ENCODE measurements at regions not wholly inside any gene's neighbourhood (a gene's known extent, or its start where the extent isn't known, plus 50 kb on each side); places are given as distances from the start of the nearest gene placed in this dataset.

DNA sequence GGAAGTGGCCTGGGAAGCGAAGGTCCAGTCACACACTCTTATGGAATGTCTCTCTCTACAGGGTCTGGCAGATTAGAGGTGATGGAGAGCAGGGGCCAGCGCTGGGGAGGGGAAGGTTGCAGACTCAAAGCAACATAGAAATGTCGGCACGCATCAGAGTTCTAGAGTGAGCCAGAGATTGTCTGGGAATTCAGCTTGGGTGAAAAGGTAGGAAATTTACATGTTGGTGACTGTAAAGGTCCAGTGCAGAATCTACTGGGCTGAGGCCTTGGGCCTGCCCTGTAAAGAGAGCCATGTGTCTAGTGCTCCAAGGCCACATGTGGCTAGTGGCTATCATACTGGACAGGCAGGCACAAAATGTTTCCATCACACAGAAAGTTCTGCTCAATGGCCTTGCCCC lies 80.8 kb downstream of the FOXA2 start:
- no peak for DNase-seq

DNA sequence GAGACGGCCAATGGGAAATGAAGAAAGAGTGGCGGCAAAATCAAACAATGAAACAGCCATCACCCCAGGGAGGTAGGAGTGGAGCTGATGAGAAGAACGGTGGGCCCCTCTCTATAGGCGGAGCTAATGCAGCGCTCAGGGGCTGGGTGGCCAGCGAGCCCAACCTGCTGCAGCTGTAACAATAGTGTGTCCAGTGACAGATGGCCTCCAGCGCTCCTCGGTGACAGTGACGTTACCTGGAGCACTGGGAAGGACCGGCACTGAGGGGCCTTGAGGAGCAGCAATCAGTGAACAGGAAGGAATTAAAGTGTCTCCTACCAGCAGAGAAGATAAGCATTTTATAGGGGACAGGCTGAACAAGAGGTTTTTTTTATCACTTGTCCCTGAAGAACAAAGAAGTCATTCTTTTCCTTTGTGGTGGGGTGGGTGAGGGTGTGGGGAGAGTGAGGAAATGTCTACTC lies 81.6 kb downstream of the FOXA2 start:
- DNase-seq = no peak

DNA sequence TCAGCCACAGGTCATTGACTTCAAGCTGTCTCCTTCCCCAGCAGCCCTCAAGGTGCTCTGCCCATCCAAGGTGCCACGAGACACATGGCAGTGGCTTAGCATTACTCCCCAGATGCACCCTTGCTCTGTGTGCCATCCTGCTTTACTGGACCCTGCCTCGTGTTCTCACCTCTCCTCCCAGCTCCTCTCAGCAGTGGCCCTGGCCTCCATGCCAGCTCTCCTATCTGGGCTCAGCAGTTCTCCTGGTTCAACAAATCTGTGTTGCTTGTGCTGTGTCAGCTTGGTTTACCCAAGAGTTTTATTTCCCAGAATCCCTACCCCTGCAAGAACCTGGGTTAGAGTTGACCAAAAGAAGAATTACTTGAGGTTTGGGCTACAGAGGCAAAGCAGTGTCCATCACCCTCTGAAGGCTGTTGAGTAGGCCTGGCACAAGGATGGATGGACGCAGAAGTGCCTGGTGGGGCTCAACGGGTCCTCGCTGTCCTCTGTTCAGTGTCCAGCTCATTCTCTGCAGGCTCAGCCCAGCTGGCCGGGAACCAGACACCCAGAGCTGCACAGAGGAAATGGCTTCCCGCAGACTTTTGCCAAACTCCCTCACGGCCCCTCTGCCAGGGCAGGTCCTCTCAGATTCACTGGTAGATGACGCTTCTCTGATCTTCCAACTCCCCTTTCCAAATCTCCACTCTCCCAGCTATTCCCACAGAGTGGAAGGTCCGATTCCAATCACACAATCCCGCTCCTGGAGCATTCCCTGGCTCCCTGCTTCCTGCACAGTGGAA lies 82.6 kb downstream of the FOXA2 start:
- DNase-seq = no peak

DNA sequence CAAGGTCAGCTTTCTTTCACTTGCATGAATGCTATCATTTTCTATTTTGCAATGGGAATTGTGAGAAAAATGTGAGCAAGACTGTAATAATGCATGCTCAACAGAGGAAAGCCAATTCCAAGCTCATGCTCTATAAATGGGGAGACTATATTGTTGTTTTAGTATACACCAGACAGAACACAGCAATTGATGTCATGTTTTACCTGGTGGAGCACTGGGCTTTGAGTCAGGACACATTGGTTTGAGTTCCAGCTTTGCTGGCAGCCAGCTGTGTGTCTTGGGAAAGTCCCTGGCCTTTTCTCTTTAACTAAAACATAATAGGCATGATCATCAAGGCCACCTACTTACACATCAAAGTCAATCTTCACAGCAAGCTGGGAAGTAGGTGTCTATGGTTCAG lies 83.3 kb downstream of the FOXA2 start:
- no peak for DNase-seq

DNA sequence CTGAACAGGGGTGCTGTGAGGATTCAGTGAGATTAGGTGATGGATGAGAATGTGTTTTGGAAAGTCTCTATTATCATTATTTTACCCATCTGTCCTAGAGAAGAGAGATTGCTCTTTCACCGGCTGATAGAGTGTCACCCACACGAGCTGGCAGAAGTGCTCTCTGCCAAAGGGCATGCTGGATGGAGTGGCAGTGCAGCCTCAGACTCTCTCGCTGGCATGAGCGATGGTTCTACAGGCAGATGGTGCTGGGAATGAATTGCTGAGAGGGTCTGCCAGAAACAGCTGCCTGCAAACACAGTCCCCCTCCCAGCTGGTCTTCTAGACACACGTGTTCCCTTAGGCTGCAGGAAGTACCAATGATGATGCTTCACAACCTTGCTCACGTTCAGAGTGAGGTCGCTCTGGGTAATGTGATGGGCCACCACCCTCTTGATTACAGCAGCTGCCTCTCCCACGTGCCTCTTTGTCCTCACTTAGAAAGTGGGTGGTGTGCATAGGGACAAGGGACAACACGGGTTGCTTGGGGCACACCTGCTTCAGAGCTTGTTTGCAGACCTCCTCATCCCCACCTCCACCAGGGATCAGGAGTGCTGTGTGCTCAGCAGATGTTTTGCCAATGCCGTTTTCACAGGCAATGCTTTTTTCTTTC lies 84.7 kb downstream of the FOXA2 start:
- peak; percentile 96 for DNase-seq

DNA sequence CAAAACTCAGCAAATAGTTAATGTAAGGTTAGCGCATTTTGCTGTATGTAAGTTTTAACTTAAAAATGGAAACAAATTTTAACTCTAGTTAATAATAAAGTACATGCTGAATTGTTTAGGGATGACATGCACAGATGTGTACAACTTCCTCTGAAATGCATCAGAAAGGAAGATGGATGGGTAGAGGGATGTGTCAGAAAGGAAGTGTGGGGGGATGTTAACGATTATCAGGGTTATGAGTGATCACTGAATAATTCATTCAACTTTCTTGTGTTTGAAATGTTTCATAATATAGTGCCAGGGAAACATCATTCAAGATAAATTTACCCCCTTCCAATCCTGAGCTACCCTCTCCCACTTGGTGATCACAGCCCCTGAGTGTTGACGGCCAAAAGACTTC lies 87.6 kb downstream of the FOXA2 start:
- no peak for DNase-seq

- no peak for DNase-seq
Observed at GRCh38 chr20:22495789-22496188, 88.6 kb downstream of the FOXA2 start.

DNA sequence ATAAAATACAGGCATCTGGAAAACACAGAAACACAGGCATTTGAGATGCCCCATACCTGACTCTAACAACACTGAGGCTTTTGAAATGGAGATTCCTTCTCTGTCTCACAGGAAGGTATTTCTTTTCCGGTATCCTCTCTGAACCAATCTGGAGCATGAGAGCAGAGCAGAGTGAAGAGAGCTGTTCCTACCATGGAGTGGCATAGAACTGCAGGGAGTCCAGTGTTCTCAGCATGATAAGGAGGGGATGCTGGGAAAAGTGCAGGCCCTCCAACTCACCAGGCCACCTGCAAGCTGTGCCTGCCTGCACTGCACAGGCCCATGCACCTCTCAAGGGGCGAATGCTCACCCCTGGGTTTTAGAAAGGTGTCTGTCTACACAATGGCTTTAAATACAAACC lies 89.2 kb downstream of the FOXA2 start:
- DNase-seq = no peak

GRCh38 chr20:22492497-22492896 lies 91.9 kb downstream of the FOXA2 start:
- DNase-seq = no peak

DNA sequence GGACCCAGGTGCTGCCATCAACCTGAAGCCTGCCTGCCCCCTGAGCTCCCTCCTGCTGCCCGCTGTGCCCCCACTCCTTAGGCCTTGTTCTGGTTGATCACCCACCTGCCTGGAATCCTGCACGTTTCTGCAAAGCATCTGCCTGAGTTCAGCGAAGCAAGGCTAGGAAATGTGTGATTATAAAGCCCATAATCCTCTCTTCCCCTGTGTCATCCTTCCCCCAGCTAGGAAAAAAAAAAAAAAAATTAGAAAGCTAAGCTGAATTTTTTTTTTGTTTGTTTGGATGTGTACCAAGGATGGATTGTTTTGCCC lies 93.2 kb downstream of the FOXA2 start:
- DNase-seq = no peak

DNA sequence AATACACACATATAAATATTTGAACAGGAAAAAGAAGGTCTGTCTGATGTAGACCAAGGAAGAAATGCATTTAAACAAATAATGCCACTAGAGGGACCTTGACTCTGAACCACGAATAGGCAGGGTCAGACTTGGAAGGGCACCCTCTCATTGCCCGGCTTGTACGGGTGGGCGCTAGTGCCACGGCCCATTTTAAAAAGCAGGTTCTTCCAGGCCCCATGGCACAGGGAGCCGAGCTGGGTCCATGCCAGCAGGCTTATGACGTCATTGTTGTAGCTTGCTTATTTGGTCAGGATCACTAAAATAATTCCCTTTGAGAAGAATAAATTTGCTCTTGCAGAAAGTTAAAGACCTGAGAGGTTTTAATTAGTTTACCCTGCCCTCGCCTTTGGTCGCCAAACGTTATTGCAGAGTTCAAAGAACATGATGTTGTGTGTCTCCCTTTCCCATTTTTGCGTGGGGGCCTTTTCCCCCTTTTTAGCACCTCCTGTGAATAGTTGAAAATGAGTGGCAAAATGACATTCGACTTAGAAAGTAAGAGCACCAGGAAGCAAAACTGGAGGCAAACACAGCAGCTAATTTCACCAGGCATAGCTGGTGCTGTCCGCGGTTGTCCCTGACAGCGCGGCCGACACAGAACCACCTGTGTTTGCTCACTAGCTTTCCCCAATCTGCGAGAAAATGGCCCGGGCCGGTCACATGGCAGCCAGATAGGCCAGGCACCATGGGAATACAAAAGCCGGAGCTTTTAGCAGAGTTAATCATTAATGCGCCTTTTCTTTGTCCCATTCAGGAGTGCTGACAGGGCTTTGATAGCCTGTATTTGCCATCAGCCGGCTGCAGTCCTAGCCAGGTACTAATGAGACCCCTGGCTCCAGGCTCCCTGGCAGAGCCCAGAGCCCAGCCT lies 93.8 kb downstream of the FOXA2 start:
- peak; percentile 93 for DNase-seq

- no peak for DNase-seq
Observed at GRCh38 chr20:22489626-22490286, 94.6 kb downstream of the FOXA2 start.

- DNase-seq = no peak
Observed at GRCh38 chr20:22480336-22480735, 104.0 kb downstream of the FOXA2 start.

- no peak for DNase-seq
Observed at GRCh38 chr20:22475662-22476061, 108.7 kb downstream of the FOXA2 start.

DNA sequence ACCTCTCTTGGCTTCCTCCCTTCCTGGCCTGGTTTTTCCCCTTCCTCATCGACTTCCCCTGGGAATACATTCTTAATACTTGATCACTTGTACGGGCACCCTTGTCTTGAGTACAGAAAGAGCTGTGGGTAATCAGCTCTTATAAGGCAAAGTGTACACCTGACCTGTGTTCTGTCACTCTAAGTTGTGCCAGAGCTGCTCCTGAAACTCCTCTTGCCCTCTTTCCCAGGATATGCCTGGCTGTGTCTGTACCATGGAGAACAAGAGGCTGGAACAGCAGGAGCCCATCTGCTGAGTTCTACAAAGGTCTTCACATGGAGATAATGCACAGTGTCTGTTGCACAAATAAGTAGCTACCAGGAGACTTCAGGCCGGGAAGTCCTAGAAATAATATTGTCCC lies 110.1 kb downstream of the FOXA2 start:
- no peak for DNase-seq

DNA sequence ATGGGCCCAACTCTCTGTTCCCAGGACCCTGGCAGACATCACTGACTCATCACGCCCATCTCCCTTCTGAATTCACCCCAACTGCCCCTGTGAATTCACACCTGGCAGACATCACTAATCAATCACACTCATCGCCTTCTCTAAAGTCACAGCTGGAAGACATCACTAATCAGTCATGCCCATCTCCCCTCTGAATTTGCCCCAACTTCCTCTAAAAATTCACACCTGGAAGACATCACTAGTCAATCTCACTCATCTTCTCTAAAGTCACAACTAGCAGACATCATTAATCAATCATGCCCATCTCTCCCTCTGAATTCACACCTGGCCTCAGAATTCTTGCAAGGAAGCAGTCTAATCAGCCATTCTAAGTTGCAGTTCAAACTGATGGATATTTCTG lies 111.1 kb downstream of the FOXA2 start:
- DNase-seq = no peak

DNA sequence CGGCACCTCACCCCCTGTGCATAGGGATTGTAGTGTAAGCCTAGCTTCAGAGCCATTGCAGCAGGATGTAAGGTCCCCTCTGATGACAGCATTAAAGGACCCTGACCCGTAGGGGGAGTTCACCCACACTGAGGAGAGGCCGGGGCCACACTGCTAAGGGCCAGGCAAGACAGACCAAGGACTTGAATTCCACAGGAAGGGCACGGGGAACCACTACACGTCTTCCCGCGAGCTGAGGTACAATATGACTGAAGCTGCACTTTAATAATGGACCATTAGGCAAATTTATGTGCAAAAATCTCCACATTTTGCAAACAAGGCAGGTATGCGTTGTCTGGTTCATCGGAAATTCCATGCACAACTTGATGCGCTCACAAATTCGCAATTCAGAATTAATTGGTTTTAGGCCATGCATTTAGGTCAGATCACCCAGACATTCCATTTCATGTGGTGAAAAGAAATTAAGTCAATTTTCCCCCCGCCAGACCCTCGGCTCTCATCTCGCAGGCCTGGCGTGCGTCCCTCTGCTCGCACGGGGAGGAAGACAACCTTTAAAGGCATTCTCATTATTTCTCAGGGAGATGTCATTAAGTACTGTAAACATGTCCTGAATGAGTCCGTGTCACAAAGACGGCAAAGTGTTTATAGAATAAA lies 111.8 kb downstream of the FOXA2 start:
- DNase-seq = no peak

DNA sequence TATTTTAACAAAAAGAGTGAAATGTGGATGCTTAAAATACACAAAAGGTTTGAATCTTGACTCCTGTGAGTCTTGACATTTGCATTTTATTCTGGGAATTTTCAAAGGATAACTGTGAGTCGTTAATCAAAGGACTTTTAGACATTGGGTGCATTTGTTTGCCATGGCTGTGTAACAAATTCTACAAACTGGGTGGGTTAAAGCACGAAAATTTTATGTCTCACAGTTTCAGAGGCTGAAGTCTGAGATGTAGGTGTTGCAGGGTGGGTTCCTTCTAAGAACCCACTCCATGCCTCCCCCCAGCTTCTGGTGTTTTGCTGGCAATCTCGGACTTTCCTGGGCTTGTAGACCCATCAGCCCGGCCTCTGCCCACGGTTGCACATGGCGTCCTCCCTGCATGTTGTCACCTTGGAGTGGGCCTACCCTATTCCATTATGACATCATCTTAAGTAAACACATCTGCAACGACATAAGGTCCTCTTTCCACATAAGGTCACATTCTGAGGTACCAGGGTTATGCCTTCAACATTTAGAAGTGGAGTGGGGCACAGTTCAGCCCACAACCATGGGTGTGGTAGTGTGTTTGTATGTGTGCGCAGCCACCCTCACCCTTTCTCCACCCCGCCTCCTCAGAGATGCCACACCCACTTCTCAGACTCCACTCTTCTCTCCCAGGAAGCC lies 113.1 kb downstream of the FOXA2 start:
- DNase-seq = no peak

GRCh38 chr20:22470620-22471026 lies 113.7 kb downstream of the FOXA2 start:
- no peak for DNase-seq

DNA sequence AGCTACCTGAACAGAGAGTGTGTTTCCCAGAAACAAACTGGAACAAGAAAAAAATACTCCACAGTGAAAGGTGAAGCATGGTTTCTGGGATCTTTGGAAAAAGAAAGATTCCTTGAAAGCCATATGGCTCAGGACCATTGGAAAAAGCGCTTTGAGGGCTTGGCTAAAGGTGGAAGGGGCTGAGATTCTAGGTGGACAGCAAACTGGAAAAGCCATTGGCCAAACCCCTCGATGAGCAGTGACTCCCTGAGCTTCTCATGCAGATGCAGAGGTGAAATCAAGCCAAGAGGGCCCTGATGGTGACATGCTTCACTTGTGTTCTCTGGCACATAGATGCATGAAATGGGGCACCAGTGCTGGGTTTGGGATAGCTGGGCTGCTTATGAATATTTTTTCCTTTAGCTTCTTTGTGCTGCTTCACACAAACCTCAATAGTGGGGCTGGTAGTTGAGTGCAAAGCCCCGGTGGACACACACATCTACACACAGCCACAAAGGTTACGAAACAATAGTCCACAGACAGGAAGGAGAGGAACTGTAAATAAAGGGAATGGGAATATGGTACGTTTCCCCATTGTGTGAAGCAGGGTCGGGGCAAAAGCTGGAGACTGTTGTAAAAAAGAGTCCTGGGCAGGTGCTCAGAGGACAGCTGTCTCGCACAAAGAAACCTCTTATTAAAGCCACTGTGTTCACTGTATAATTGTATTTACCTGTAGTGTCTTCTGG lies 117.8 kb downstream of the FOXA2 start:
- peak; percentile 91 for DNase-seq

Data from COR-L47 (cell line).